GM23248 (cell line): ENCODE measurements at regions not wholly inside any gene's neighbourhood (a gene's known extent, or its start where the extent isn't known, plus 50 kb on each side); places are given as distances from the start of the nearest gene placed in this dataset.

Experiments
- DNase-seq: peaks from one replicate; pipeline ENCODE4 v3.0.0-alpha.2; 2015
- H2AFZ ChIP-seq: fragments of 200-600 bp; sonication (generic); 2 replicates; pipeline ENCODE4 v1.6.1; 2016; ENCODE audit warnings: antibody characterized with exemption
- H3F3A ChIP-seq: fragments of 200-600 bp; sonication (generic); 2 replicates; pipeline ENCODE4 v1.6.1; 2016; ENCODE audit warnings: mild to moderate bottlenecking, antibody characterized with exemption, mixed run types; ENCODE audit not compliant: insufficient read depth
- H3K27ac ChIP-seq: fragments of 200-600 bp; sonication (generic); 2 replicates; pipeline ENCODE4 v1.5.1; 2016; ENCODE audit warnings: mild to moderate bottlenecking
- H3K27me3 ChIP-seq: fragments of 200-600 bp; sonication (generic); replicated peaks from 2 replicates; pipeline ENCODE4 v1.6.1; 2016; ENCODE audit warnings: mild to moderate bottlenecking; ENCODE audit not compliant: insufficient read depth
- H3K36me3 ChIP-seq: fragments of 200-600 bp; sonication (generic); 2 replicates; pipeline ENCODE4 v1.6.1; 2016; ENCODE audit warnings: low read depth, mild to moderate bottlenecking
- H3K4me1 ChIP-seq: fragments of 200-600 bp; sonication (generic); 2 replicates; pipeline ENCODE4 v1.6.1; 2016; ENCODE audit warnings: mild to moderate bottlenecking; ENCODE audit not compliant: insufficient read depth
- H3K4me2 ChIP-seq: fragments of 200-600 bp; sonication (generic); one replicate; pipeline ENCODE4 v1.6.1; 2016; ENCODE audit warnings: mild to moderate bottlenecking; ENCODE audit not compliant: unreplicated experiment
- H3K4me3 ChIP-seq: fragments of 200-600 bp; sonication (generic); 2 replicates; pipeline ENCODE4 v1.5.1; 2016; ENCODE audit warnings: mild to moderate bottlenecking
- H3K79me2 ChIP-seq: fragments of 200-600 bp; sonication (generic); 2 replicates; pipeline ENCODE4 v1.6.1; 2016; ENCODE audit warnings: mild to moderate bottlenecking; ENCODE audit not compliant: insufficient read depth
- H3K9ac ChIP-seq: fragments of 200-600 bp; sonication (generic); 2 replicates; pipeline ENCODE4 v1.6.1; 2016; ENCODE audit warnings: mild to moderate bottlenecking
- H3K9me2 ChIP-seq: fragments of 200-600 bp; sonication (generic); 2 replicates; pipeline ENCODE4 v1.6.1; 2016; ENCODE audit warnings: mixed run types, mild to moderate bottlenecking, moderate library complexity; ENCODE audit not compliant: insufficient read depth
- H3K9me3 ChIP-seq: fragments of 200-600 bp; sonication (generic); one replicate; pipeline ENCODE4 v1.6.1; 2017; ENCODE audit warnings: low read depth
- H4K20me1 ChIP-seq: fragments of 200-600 bp; sonication (generic); 2 replicates; pipeline ENCODE4 v1.6.0; 2016; ENCODE audit not compliant: insufficient read depth
- EZH2 ChIP-seq: fragments of 200-600 bp; sonication (generic); IDR thresholded peaks from 2 replicates; pipeline ENCODE4 v1.6.1; 2018; ENCODE audit warnings: antibody characterized with exemption, mild to moderate bottlenecking; ENCODE audit not compliant: insufficient read depth, poor library complexity, severe bottlenecking
- EZH2phosphoT487 ChIP-seq: fragments of 200-600 bp; sonication (generic); IDR thresholded peaks from 2 replicates; pipeline ENCODE4 v1.6.1; 2018; ENCODE audit warnings: antibody characterized with exemption, moderate library complexity, mild to moderate bottlenecking, low read depth; ENCODE audit not compliant: insufficient read depth
- WGBS, 2 experiments: methylation state at CpG; one replicate each; pipeline ENCODE4 v1.1.6; 2015 to 2017; ENCODE audit warnings: low lambda C conversion rate in 2 of 2, low coverage in 1 of 2; ENCODE audit errors: missing lambda C conversion rate in 2 of 2; 5-methylcytosine and 5-hydroxymethylcytosine counted together
- in situ Hi-C: fragments of 300-500 bp; cut with MboI; formaldehyde crosslinking; loops from 2 replicates; pipeline ENCODE4 v1.15.0; 2020

GRCh38 chr3:59326246-59327024, 276.6 kb upstream of the CFAP20DC start:
- DNase-seq = peak; percentile 44
- no peak overlapping the region for H3K4me2 ChIP-seq
- no peaks in the 10 kb centered on the region for H3K27me3 ChIP-seq
- H3F3A ChIP-seq = peaks cover 19% of the 10 kb centered on the region
- peak overlapping the region; percentile 21; the same call in 1 of the 2 replicates for H3K27ac ChIP-seq
- no peaks in the 10 kb centered on the region for H4K20me1 ChIP-seq
- H3K9ac ChIP-seq = no peak overlapping the region
- H3K9me2 ChIP-seq = no peaks in the 10 kb centered on the region
- no peaks in the 10 kb centered on the region for H3K36me3 ChIP-seq
- H3K4me1 ChIP-seq = peaks cover 19% of the 10 kb centered on the region
- TF ChIP-seq EZH2phosphoT487 (no peak), EZH2 (no peak)
- no peaks in the 10 kb centered on the region for H3K79me2 ChIP-seq
- 66 to 68% methylated on average over 6 of the region's 6 CpGs for WGBS, 2 experiments
- in situ Hi-C loops = no loop called here
- no peaks in the 10 kb centered on the region for H3K9me3 ChIP-seq
- no peak overlapping the region for H2AFZ ChIP-seq
- no peak overlapping the region for H3K4me3 ChIP-seq

GRCh38 chr3:59321881-59322540, 272.2 kb upstream of the CFAP20DC start:
- Histone ChIP-seq H3K79me2 (no peaks in the 10 kb centered on the region), H3K4me3 (no peak overlapping the region), H3K9me3 (no peaks in the 10 kb centered on the region), H3F3A (peaks cover 2% of the 10 kb centered on the region; the same call in 1 of the 2 replicates), H3K9me2 (no peaks in the 10 kb centered on the region), H3K27me3 (no peaks in the 10 kb centered on the region), H3K4me1 (peaks cover 5% of the 10 kb centered on the region), H3K9ac (no peak overlapping the region), H3K36me3 (no peaks in the 10 kb centered on the region), H4K20me1 (no peaks in the 10 kb centered on the region), H3K27ac (no peak overlapping the region), H2AFZ (no peak overlapping the region), H3K4me2 (no peak overlapping the region)
- in situ Hi-C loops = no loop called here
- TF ChIP-seq EZH2phosphoT487 (no peak), EZH2 (no peak)
- peak; percentile 28 for DNase-seq
- WGBS, 2 experiments = 83 to 89% methylated on average over 5 of the region's 5 CpGs

- no peak overlapping the region for H3K9ac ChIP-seq
- WGBS, 2 experiments = 71 to 77% methylated on average over 4 of the region's 4 CpGs
- TF ChIP-seq EZH2phosphoT487 (no peak), EZH2 (no peak)
- no peaks in the 10 kb centered on the region for H4K20me1 ChIP-seq
- H3K36me3 ChIP-seq = no peaks in the 10 kb centered on the region
- no peaks in the 10 kb centered on the region for H3F3A ChIP-seq
- no peaks in the 10 kb centered on the region for H3K9me2 ChIP-seq
- no peak overlapping the region for H3K4me2 ChIP-seq
- no peak overlapping the region for H2AFZ ChIP-seq
- no peak overlapping the region for H3K4me3 ChIP-seq
- no peak overlapping the region for H3K27ac ChIP-seq
- DNase-seq = no peak
- no peaks in the 10 kb centered on the region for H3K27me3 ChIP-seq
- H3K9me3 ChIP-seq = no peaks in the 10 kb centered on the region
- H3K79me2 ChIP-seq = no peaks in the 10 kb centered on the region
- no peaks in the 10 kb centered on the region for H3K4me1 ChIP-seq
- in situ Hi-C loops = no loop called here
Measured at GRCh38 chr3:59320080-59320479, 270.3 kb upstream of the CFAP20DC start.

GRCh38 chr3:59319442-59319841, 269.6 kb upstream of the CFAP20DC start:
- Histone ChIP-seq H3K9ac (no peak overlapping the region), H3K4me1 (no peaks in the 10 kb centered on the region), H3F3A (no peaks in the 10 kb centered on the region), H3K27ac (no peak overlapping the region), H4K20me1 (no peaks in the 10 kb centered on the region), H3K79me2 (no peaks in the 10 kb centered on the region), H3K4me3 (no peak overlapping the region), H3K36me3 (no peaks in the 10 kb centered on the region), H3K27me3 (no peaks in the 10 kb centered on the region), H3K9me2 (no peaks in the 10 kb centered on the region), H3K9me3 (no peaks in the 10 kb centered on the region), H2AFZ (no peak overlapping the region), H3K4me2 (no peak overlapping the region)
- DNase-seq = no peak
- no peak for TF ChIP-seq EZH2phosphoT487
- no peak for TF ChIP-seq EZH2
- 90 to 91% methylated on average over 4 of the region's 4 CpGs for WGBS, 2 experiments
- in situ Hi-C loops = no loop called here
